VCaP (cell line): ENCODE measurements at regions not wholly inside any gene's neighbourhood (a gene's known extent, or its start where the extent isn't known, plus 50 kb on each side); places are given as distances from the start of the nearest gene placed in this dataset.

Source experiments
- H3K27ac ChIP-seq: fragments of 450-650 bp; 2 replicates; pipeline ENCODE4 v1.5.1; 2017
- TF ChIP-seq, protein P1 (sequence below): fragments of 450-650 bp; conservative IDR thresholded peaks from 2 replicates; pipeline ENCODE4 v1.5.1; 2017; ENCODE audit warnings: mild to moderate bottlenecking, moderate library complexity

DNA sequence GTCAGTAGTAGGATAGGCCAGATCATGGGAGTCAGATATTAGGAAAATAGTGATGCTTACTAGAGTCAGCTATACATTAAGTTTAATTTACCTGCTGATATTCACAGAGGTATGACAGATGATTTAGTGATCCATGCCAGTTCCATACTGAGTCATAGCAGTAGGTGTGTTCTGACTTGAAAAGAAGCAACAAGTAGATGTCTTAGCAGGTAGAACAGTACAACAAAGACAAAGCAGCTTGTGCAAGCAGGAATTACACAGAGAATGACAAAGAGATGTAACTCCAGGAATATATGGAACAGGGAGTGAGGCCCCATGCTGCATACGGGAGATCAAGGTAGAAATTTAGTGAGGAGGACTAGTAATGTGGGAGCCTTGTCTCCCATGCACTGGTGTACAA lies 556.9 kb downstream of the SLC16A7 start:
- no peak overlapping the region for H3K27ac ChIP-seq
- TF ChIP-seq, protein P1, sequence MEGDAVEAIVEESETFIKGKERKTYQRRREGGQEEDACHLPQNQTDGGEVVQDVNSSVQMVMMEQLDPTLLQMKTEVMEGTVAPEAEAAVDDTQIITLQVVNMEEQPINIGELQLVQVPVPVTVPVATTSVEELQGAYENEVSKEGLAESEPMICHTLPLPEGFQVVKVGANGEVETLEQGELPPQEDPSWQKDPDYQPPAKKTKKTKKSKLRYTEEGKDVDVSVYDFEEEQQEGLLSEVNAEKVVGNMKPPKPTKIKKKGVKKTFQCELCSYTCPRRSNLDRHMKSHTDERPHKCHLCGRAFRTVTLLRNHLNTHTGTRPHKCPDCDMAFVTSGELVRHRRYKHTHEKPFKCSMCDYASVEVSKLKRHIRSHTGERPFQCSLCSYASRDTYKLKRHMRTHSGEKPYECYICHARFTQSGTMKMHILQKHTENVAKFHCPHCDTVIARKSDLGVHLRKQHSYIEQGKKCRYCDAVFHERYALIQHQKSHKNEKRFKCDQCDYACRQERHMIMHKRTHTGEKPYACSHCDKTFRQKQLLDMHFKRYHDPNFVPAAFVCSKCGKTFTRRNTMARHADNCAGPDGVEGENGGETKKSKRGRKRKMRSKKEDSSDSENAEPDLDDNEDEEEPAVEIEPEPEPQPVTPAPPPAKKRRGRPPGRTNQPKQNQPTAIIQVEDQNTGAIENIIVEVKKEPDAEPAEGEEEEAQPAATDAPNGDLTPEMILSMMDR: no peak

DNA sequence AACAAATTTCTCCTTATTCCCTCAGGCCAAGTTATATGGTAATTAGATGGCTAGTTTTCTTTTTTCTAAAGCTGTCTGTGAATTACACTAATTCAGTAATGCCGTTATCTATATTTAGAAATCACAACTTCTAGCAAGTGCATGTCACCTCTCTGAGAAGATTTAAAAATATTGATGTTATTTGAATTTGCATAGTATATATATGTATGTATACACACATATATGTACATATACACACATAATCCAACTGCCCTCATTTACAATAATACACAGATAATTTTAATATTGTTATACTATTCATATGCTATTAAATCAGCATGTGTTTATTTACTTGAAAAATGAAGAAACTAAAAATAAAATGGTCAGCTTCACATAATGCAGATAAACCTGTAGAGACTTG lies 563.9 kb downstream of the SLC16A7 start:
- H3K27ac ChIP-seq: no peak overlapping the region
- TF ChIP-seq, protein P1: no peak

DNA sequence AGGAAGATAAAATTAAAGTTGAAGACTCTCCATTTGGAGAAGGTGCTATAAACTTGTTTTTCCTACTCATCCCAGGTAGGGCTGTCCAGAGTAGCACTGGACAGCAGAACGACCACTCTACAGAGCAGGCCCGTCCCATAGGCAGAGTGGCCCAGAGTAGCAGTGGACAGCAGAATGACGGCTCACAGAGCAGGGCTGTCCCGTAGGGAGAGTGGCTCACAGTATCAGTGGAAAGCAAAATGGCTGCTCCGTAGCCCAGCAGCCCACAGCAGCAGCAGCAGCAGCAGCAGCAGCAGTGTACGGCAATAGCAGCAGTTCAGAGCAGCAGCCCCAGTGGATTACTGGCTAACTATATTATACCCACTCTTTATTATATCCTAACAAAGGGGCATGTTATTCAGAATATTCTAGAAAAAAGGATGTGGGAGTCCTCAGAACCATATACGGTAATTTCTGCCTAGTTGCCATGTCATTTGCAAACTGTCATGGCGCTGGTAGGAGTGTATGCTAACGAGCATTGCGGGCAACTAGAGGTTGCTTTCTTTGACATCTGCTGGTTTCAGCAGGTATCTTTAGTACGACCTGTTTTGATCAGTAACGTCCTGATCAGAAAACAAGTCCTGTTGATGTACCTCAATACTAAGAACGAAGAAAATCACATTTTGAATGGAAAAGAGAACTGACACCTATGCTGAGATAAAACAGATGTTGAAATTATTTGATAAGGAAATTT lies 567.3 kb downstream of the SLC16A7 start:
- TF ChIP-seq, protein P1: no peak
- H3K27ac ChIP-seq: no peak overlapping the region

DNA sequence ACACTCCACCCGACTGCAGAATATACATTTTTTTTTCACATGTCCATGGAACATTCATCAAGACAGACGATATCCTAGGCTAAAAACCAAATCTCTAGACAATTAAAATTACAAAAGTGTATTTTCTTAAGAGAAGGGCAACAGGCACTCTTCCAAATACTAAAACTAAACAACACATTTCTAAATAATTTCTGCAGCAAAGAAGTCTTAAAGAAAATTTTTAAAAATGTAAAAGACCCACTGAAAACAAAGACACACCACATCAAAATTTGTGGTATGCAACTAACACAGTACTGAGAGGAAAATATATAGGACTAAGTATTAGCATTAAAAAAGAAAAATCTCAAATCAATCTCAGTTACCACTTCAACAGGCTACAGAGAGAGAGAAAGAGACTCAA lies 570.0 kb downstream of the SLC16A7 start:
- TF ChIP-seq, protein P1: no peak
- H3K27ac ChIP-seq: no peak overlapping the region

DNA sequence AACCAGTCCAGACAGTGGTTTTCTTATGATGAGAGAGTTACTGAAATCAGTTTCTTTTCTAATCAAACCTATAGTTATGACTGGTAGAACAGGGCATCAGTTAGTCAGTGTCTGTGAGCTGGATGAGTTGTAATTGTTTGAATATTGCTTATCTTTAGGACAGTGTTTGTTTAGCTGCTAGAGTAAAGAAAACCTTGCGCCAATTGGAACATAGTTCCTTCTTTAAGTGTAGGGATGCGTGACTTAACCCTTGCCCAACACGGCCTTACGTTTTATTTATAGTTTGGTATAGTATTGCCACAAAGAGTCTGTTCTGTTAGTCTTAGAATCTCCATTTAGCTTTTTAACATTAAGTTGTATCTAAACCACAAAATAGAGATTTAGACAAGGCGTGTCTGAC lies 572.6 kb downstream of the SLC16A7 start:
- H3K27ac ChIP-seq: peak overlapping the region; percentile 63
- TF ChIP-seq, protein P1: no peak

DNA sequence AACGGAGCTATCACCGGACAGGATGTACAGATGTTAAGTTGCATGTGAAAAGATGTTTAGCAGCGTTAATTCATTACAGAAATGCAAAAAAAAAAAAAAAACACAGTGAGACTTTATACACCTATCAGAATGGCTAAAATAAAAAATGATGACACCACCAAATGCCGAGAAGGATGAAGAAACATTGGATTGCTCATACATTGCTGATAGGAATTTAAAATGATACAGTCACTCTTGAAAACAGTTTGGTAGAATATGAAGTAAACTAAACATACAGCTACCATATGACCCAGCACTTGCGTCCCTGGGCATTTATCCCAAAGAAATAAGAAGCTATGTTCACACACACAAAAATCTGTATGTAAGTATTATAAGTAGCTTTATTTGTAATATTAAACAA lies 574.1 kb downstream of the SLC16A7 start:
- TF ChIP-seq, protein P1: no peak
- no peak overlapping the region for H3K27ac ChIP-seq

DNA sequence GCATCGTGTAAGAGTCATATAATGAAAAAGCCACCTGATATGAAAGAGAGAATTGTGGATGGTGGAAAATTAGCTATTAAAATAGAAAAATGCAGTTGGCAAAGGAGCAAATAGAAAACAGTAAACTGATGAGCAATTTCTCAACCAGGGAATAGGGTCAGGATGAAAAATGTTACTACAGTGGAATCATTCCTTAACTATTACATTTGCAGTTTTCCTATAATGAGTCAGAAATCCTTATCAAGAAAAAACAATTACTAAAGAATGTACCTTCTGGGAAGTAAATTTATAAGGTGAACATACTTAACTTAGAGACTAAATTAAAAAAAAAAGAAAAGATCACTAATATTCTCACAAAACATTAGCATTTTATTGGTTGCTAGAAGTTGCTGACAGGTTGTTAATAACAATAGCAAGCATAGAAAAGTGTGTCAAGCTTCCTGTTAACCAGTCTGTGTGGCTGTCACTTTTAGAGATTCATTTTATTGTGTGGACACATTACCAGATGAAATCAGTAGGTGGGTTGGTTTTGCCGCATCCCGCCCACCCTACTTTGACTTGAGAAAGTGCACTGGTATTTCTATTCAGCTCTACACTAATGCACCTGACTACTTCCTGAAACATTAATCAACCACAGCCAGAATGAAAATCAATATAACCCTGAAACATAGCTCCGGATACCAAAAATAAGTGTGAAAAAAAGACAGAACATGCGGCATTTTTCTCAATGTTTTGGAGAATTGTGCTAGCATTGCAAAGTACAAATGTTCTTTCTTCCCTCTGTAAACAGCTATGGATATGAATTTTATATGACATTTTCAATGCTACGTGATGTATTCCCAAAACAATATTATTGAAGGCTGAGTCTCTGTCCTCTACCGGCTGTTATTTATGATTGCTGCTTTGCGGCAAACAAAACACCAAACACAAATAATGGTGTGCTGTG lies 576.7 kb downstream of the SLC16A7 start:
- TF ChIP-seq, protein P1: no peak

More for the DNA sequence above, 576.7 kb downstream of the SLC16A7 start:
- H3K27ac ChIP-seq: no peak overlapping the region
